K562 (cell line): ENCODE measurements at regions not wholly inside any gene's neighbourhood (a gene's known extent, or its start where the extent isn't known, plus 50 kb on each side); places are given as distances from the start of the nearest gene placed in this dataset.
A peak's percentile ranks its signal among the peaks of the same experiment; 100 is the strongest.

ENCODE experiments used
- ASH1L ChIP-seq: fragments of 450-650 bp; IDR thresholded peaks from 2 replicates; pipeline ENCODE4 v1.6.1; 2018; ENCODE audit warnings: borderline replicate concordance, mild to moderate bottlenecking, low read depth; ENCODE audit not compliant: partially characterized antibody
- KDM2B ChIP-seq: fragments of 250-450 bp; sonication (Bioruptor Pico); IDR thresholded peaks from 2 replicates; pipeline ENCODE4 v1.8.0; 2021; ENCODE audit warnings: mild to moderate bottlenecking, moderate library complexity
- MAFF ChIP-seq: IDR thresholded peaks from 2 replicates; pipeline ENCODE4 v1.6.1; 2012; ENCODE audit warnings: low read length, improper control_type of control experiment
- NFXL1 ChIP-seq: fragments of 450-650 bp; formaldehyde crosslinking; IDR thresholded peaks from 2 replicates; pipeline ENCODE4 v1.4.0; 2021; ENCODE audit warnings: mild to moderate bottlenecking
- YBX1 ChIP-seq: fragments of 450-650 bp; IDR thresholded peaks from 2 replicates; pipeline ENCODE4 v1.7.1; 2016; ENCODE audit warnings: mild to moderate bottlenecking
- ZNF174 ChIP-seq: fragments of 250-450 bp; sonication (Bioruptor Pico); IDR thresholded peaks from 2 replicates; pipeline ENCODE4 v1.4.0; 2020; ENCODE audit warnings: mild to moderate bottlenecking
- TF ChIP-seq, protein P1 (sequence below), 2 experiments: fragments of 450-650 bp; formaldehyde crosslinking in 1 of 2; IDR thresholded peaks; 2 replicates each; pipeline versions ENCODE4 v1.4.0 to v1.6.1; 2014 to 2020; ENCODE audit warnings: mild to moderate bottlenecking in 2 of 2, borderline replicate concordance in 1 of 2, low read depth in 1 of 2
- TF ChIP-seq, protein P2 (sequence below): fragments of 450-650 bp; conservative IDR thresholded peaks from 2 replicates; pipeline ENCODE4 v1.6.1; 2016; ENCODE audit warnings: missing genetic modification characterization, low read depth, mild to moderate bottlenecking, control low read depth, missing compliant biosample characterization
- TF ChIP-seq, protein P3 (sequence below): fragments of 250-450 bp; sonication (Bioruptor Pico); IDR thresholded peaks from 2 replicates; pipeline ENCODE4 v1.5.0; 2021; ENCODE audit warnings: mild to moderate bottlenecking, moderate library complexity
- TF ChIP-seq, protein P4 (sequence below): sonication (generic); formaldehyde crosslinking; IDR thresholded peaks from 2 replicates; pipeline ENCODE4 v1.8.1; 2022; ENCODE audit warnings: missing genetic modification reagents
- TF ChIP-seq, protein P5 (sequence below): conservative IDR thresholded peaks from 2 replicates; pipeline ENCODE4 v1.6.1; 2011; ENCODE audit warnings: low read depth, mild to moderate bottlenecking, low read length; ENCODE audit not compliant: control insufficient read depth

DNA sequence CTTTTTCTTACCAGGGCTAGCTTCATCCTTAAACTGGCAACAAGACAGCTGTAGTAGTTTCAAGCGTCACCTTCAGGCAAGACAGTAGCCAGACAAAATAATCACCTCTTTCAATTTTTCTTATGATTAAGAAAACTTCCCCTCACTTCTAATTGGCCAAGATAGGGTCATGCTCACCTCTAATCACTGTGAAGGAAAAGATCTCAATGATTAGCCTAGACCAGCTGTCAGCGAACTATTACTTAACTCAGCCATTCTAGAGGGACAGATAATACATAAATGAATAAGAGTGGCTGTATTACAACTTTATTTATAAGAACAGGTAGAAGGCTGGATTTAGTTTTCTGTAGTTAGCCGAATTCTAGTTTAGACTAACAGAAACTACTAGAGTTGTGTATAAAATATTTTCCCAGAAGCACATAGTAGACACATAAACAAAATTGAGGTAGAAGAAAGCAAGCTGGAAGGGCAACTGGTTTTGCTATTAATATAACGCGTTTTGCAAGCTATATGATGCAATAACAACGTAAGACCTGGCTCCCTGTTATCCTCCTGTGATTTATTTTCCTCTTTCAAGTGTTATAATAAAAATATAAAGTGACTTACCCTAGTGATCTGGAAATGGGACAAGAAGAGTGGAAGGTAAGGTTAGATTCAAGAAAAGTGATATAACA lies 64.3 kb downstream of the ELAPOR2 start (continued):
- TF ChIP-seq, protein P1, sequence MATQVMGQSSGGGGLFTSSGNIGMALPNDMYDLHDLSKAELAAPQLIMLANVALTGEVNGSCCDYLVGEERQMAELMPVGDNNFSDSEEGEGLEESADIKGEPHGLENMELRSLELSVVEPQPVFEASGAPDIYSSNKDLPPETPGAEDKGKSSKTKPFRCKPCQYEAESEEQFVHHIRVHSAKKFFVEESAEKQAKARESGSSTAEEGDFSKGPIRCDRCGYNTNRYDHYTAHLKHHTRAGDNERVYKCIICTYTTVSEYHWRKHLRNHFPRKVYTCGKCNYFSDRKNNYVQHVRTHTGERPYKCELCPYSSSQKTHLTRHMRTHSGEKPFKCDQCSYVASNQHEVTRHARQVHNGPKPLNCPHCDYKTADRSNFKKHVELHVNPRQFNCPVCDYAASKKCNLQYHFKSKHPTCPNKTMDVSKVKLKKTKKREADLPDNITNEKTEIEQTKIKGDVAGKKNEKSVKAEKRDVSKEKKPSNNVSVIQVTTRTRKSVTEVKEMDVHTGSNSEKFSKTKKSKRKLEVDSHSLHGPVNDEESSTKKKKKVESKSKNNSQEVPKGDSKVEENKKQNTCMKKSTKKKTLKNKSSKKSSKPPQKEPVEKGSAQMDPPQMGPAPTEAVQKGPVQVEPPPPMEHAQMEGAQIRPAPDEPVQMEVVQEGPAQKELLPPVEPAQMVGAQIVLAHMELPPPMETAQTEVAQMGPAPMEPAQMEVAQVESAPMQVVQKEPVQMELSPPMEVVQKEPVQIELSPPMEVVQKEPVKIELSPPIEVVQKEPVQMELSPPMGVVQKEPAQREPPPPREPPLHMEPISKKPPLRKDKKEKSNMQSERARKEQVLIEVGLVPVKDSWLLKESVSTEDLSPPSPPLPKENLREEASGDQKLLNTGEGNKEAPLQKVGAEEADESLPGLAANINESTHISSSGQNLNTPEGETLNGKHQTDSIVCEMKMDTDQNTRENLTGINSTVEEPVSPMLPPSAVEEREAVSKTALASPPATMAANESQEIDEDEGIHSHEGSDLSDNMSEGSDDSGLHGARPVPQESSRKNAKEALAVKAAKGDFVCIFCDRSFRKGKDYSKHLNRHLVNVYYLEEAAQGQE (IDR thresholded peaks at IDR 0.05; ENCODE audit: borderline replicate concordance) = no peak
- TF ChIP-seq, protein P1 (CRISPR knock-in tag; IDR thresholded peaks at IDR 0.05; ENCODE audit: low read depth) = no peak
- TF ChIP-seq YBX1 = no peak
- no peak for TF ChIP-seq ASH1L
- TF ChIP-seq, protein P2, sequence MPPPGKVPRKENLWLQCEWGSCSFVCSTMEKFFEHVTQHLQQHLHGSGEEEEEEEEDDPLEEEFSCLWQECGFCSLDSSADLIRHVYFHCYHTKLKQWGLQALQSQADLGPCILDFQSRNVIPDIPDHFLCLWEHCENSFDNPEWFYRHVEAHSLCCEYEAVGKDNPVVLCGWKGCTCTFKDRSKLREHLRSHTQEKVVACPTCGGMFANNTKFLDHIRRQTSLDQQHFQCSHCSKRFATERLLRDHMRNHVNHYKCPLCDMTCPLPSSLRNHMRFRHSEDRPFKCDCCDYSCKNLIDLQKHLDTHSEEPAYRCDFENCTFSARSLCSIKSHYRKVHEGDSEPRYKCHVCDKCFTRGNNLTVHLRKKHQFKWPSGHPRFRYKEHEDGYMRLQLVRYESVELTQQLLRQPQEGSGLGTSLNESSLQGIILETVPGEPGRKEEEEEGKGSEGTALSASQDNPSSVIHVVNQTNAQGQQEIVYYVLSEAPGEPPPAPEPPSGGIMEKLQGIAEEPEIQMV (tag) = no peak
- TF ChIP-seq, protein P3, sequence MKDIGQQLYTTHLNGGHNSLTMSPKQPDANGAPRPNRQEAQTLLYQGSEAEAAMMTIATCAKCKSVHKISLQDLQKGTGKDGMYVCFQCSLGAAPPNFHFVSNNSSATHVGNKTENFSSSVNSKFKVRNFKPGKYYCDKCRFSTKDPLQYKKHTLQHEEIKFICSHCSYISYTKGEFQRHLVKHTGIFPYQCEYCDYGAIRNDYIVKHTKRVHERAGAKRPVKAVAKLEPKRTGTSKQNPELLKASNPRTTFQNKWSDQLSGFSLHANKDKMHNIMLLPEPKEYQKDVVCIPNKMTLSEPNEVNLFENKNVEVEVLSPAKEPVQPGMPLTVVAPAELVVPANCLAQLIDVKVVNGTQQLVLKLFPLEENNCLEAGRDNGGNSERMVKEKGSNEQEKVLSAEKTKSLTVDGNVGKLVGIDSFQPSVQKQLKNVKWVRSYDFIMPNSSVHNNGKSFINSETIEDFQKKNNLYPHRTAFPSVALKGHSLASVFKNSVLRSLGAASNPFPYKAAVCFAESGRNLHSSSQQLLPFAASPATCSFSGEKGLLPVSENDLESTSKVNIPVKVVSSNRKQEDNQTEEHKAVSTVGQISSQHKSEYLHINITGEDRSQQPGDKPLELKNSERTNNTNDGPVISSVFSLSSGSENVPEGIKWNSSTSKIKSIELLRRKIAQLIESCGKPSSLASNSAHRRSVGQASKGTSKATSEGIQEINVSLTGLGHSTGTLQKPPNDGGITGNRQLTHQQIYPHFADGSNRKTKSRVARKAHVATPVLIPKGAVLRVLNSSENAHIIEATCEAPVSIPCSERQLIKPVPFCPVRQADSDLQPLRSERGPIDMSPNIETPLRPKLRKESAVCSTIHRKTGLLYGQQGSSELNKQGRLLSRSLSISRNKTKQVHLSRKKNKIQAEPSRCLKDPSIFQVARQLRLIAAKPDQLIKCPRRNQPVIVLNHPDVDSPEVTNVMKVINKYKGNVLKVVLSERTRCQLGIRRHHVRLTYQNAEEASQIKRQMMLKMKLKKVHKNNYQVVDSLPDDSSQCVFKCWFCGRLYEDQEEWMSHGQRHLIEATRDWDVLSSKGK = no peak
- TF ChIP-seq MAFF = no peak
- 0 out of 2 replicates have a peak, but pooled peaks have one; percentile 59 for TF ChIP-seq NFXL1 (CRISPR knock-in tag)
- TF ChIP-seq, protein P4, sequence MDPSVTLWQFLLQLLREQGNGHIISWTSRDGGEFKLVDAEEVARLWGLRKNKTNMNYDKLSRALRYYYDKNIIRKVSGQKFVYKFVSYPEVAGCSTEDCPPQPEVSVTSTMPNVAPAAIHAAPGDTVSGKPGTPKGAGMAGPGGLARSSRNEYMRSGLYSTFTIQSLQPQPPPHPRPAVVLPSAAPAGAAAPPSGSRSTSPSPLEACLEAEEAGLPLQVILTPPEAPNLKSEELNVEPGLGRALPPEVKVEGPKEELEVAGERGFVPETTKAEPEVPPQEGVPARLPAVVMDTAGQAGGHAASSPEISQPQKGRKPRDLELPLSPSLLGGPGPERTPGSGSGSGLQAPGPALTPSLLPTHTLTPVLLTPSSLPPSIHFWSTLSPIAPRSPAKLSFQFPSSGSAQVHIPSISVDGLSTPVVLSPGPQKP (CRISPR knock-in tag) = no peak
- TF ChIP-seq, protein P5, sequence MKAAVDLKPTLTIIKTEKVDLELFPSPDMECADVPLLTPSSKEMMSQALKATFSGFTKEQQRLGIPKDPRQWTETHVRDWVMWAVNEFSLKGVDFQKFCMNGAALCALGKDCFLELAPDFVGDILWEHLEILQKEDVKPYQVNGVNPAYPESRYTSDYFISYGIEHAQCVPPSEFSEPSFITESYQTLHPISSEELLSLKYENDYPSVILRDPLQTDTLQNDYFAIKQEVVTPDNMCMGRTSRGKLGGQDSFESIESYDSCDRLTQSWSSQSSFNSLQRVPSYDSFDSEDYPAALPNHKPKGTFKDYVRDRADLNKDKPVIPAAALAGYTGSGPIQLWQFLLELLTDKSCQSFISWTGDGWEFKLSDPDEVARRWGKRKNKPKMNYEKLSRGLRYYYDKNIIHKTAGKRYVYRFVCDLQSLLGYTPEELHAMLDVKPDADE = no peak
- TF ChIP-seq ZNF174 (CRISPR knock-in tag) = no peak
- no peak for TF ChIP-seq KDM2B (CRISPR knock-in tag)
